Heart right ventricle (tissue), 16 donors: ENCODE measurements at regions not wholly inside any gene's neighbourhood (a gene's known extent, or its start where the extent isn't known, plus 50 kb on each side); places are given as distances from the start of the nearest gene placed in this dataset.

Experiments used
- ATAC-seq, 8 donors: fragments of 200-7000 bp; cut with Tn5 transposase; one replicate each; pipeline ENCODE4 v1.9.1; 2020; ENCODE audit warnings: mild to moderate bottlenecking in 8 of 8, moderate library complexity in 8 of 8, moderate number of reproducible peaks in 1 of 8
- DNase-seq, 2 donors: peaks; one replicate each; pipeline ENCODE4 v3.0.0-alpha.2; 2020
- H3K27ac ChIP-seq, 10 donors: fragments of 200-600 bp; sonication (generic) in 2 of 10; one replicate each; pipeline versions ENCODE4 v1.5.0 to v1.8.0; 2020 to 2022; ENCODE audit warnings: mild to moderate bottlenecking in 3 of 10
- H3K27me3 ChIP-seq, 7 donors: fragments of 200-600 bp; one replicate each; pipeline ENCODE4 v1.8.0; 2021 to 2022; ENCODE audit warnings: mild to moderate bottlenecking in 2 of 7
- H3K36me3 ChIP-seq, 9 donors: fragments of 200-600 bp; sonication (generic) in 1 of 9; one replicate each; pipeline versions ENCODE4 v1.5.0 to v1.8.0; 2020 to 2022; ENCODE audit warnings: mild to moderate bottlenecking in 2 of 9
- H3K4me1 ChIP-seq, 9 donors: fragments of 200-600 bp; sonication (generic) in 1 of 9; one replicate each; pipeline versions ENCODE4 v1.5.0 to v1.8.0; 2020 to 2022; ENCODE audit warnings: mild to moderate bottlenecking in 4 of 9
- H3K4me3 ChIP-seq, 10 donors: fragments of 200-600 bp; sonication (generic) in 2 of 10; one replicate each; pipeline versions ENCODE4 v1.5.0 to v1.8.0; 2020 to 2022; ENCODE audit warnings: mild to moderate bottlenecking in 7 of 10, moderate library complexity in 2 of 10
- H3K9me3 ChIP-seq, 11 donors: fragments of 200-600 bp in 10 of 11; sonication (generic) in 2 of 11; one replicate each; pipeline versions ENCODE4 v1.5.0 to v1.8.0; 2013 to 2022; ENCODE audit warnings: mild to moderate bottlenecking in 2 of 11, control low read depth in 1 of 11, moderate library complexity in 1 of 11
- WGBS, 2 donors: extraction: QIAGEN DNeasy Blood & Tissue Kit; methylation state at CpG; one replicate each; pipeline ENCODE4 v1.1.7; 2013; ENCODE audit warnings: inconsistent platforms in 1 of 2; 5-methylcytosine and 5-hydroxymethylcytosine counted together
- intact Hi-C, 10 donors: fragments of 100-400 bp; cut with DNase I; formaldehyde crosslinking; loops; one replicate each; pipeline versions ENCODE4 v1.11.1 to v1.14.2; 2022
- TF ChIP-seq, protein P1 (sequence below), 9 donors: fragments of 200-600 bp; sonication (generic) in 2 of 9; IDR thresholded peaks; one replicate each; pipeline versions ENCODE4 v1.5.0 to v1.8.0; 2021 to 2022; ENCODE audit warnings: antibody characterized with exemption in 9 of 9, mild to moderate bottlenecking in 5 of 9, moderate library complexity in 1 of 9
- donor health status: Arrhythmogenic right ventricular cardiomyopathy.
- donor health status: ischemic (EF 13 %, LVEDD 7.1; RV severe dilation, severe dysfunction).
- donor health status: healthy with polysubstance abuse.
- donor health status: DM: no; HTN: yes; CAD: no.
- donor health status: DM: no; HTN: no; CAD: no.
- donor health status: ischemic (EF 25% LVEDD 6.9; RV normal size, moderate dysfunction).
- donor health status: ischemic (EF 25% LVEDD 5.7; RV mildly dilated, moderate dysfunction).
- donor health status: healthy.
- donor health status: DM: yes; HTN: yes; CAD: no.
- donor health status: Ischemic cardiomyopathy.
- donor health status: ischemic (EF 35%, LVEDD 5.7; RV mildly dilated, moderate dysfunction).
- donor health status: nonischemic (EF 11% LVEDD 7.7; RV severe dilation, severe dysfunction).
- donor health status: DM: yes; HTN: yes; CAD: no.
- donor health status: PGD.
- donor health status: ischemic (EF 29% LVEDD 5.4; RV normal size, mild dysfunction).
- donor health status: nonischemic (EF 23%, LVEDD 6.1; RV moderate dilation, normal function).

DNA sequence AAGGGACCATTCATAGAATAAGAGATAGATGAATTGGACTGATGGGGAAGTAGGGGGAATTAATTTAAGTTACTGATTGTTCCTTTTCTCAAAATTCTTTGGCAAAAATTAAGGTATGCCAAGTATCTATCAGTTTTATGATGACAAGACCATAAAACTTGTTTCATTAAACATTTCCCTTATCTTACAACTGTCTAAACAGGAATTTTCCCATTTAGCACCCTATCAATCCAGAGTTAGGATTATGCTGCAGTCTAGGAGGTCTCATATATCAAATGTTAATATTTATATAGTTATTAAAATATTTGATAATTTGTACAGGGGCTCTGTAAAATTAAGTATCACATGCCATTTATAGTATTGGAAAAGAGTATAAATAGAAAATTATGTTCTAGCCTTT lies 51.5 kb upstream of the ARID1B start:
- H3K4me3 ChIP-seq = no peak overlapping the region
- H3K4me1 ChIP-seq = peaks cover 4 to 10% (median 9%) of the 10 kb centered on the region in 9 donors
- no peak for DNase-seq
- no peaks in the 10 kb centered on the region for H3K36me3 ChIP-seq
- TF ChIP-seq, protein P1, sequence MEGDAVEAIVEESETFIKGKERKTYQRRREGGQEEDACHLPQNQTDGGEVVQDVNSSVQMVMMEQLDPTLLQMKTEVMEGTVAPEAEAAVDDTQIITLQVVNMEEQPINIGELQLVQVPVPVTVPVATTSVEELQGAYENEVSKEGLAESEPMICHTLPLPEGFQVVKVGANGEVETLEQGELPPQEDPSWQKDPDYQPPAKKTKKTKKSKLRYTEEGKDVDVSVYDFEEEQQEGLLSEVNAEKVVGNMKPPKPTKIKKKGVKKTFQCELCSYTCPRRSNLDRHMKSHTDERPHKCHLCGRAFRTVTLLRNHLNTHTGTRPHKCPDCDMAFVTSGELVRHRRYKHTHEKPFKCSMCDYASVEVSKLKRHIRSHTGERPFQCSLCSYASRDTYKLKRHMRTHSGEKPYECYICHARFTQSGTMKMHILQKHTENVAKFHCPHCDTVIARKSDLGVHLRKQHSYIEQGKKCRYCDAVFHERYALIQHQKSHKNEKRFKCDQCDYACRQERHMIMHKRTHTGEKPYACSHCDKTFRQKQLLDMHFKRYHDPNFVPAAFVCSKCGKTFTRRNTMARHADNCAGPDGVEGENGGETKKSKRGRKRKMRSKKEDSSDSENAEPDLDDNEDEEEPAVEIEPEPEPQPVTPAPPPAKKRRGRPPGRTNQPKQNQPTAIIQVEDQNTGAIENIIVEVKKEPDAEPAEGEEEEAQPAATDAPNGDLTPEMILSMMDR (IDR thresholded peaks at IDR 0.05) = no peak
- no peak overlapping the region for H3K27ac ChIP-seq
- no peaks in the 10 kb centered on the region for H3K9me3 ChIP-seq
- H3K27me3 ChIP-seq = no peaks in the 10 kb centered on the region
- no peak for ATAC-seq
- intact Hi-C loops = no loop called here

DNA sequence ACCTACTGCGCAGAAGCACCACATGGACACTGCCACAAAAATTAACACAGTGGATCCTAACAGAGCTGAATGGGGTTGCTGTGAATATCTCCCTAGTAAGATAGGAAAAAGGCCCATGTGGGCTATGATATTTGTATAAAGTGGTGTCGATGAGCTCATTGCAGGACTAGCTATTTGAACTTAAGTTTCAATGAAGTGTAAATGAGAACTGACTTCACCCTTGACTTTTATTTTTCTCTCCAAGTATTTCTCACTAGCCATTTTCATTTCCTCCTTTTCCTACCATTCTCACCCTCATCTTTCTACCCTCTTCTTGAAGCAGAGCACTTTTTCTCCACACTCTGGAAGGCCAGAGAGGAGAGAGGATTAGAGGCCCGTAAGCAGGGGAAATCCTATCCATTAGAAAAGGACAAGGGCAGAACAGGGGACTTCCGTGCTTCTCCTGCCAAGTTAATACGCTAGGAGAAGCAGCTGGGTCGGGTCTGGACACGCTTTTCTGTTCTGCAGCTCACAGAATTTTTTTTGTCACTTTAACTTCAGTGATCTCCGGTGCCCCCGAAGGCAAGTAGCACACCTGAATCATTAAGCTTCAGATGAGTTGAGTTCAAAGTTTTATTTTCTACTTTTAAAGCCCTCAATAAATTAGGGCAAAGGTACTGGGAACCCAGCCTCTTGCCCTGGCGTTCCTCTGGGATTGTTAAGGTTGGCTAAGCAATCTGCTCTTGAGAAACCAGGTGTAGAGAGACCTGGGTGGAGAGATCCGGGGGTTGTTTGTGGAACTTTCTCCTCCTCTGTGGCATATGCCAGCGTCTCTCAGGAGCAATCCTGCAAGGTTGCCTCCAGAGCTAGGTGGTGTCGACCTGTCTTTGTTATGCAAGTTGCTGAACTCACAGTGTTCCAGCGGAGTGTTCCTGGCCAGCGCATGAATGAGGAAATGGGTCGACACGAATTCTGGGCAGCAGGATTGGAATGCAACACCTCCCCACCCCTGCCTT lies 56.2 kb upstream of the ARID1B start:
- Histone ChIP-seq H3K4me3 (peak overlapping the region in 3 of 10 donors; percentile 41 to 61 (median 45)), H3K9me3 (no peaks in the 10 kb centered on the region), H3K36me3 (no peaks in the 10 kb centered on the region), H3K27ac (peak overlapping the region; percentile 80 to 96 (median 88)), H3K27me3 (no peaks in the 10 kb centered on the region), H3K4me1 (peaks cover 11 to 30% (median 26%) of the 10 kb centered on the region in 9 donors)
- 51 to 54% methylated on average over 17 of the region's 17 CpGs for WGBS, 2 donors
- TF ChIP-seq, protein P1 (IDR thresholded peaks at IDR 0.05) = no peak
- no peak for DNase-seq
- intact Hi-C loops = loop anchor here in 5 of 10 donors (1.0 to 5.0 kb wide), 5 partner anchors 33 to 56 kb away; partner anchors contain the start of gene ARID1B (in 3 of the 5)
- ATAC-seq = peak in 6 of 8 donors; percentile 2 to 68 (median 44)

GRCh38 chr6:156719720-156720563 lies 57.2 kb upstream of the ARID1B start:
- WGBS, 2 donors = 9 to 15% methylated on average over 50 of the region's 50 CpGs
- no peaks in the 10 kb centered on the region for H3K27me3 ChIP-seq
- H3K4me3 ChIP-seq = peak overlapping the region in 9 of 10 donors; percentile 21 to 61 (median 46)
- peak; percentile 98 to 100 (median 98) for ATAC-seq
- no peaks in the 10 kb centered on the region for H3K36me3 ChIP-seq
- TF ChIP-seq, protein P1 (IDR thresholded peaks at IDR 0.05) = no peak
- peak overlapping the region; percentile 80 to 96 (median 88) for H3K27ac ChIP-seq
- no peaks in the 10 kb centered on the region for H3K9me3 ChIP-seq
- intact Hi-C loops = loop anchor here in 6 of 10 donors (1.0 to 10.0 kb wide), 6 partner anchors 32 to 57 kb away; partner anchors contain the start of gene ARID1B (in 4 of the 6)
- DNase-seq = peak; percentile 93 to 97
- H3K4me1 ChIP-seq = peaks cover 11 to 30% (median 26%) of the 10 kb centered on the region in 9 donors

DNA sequence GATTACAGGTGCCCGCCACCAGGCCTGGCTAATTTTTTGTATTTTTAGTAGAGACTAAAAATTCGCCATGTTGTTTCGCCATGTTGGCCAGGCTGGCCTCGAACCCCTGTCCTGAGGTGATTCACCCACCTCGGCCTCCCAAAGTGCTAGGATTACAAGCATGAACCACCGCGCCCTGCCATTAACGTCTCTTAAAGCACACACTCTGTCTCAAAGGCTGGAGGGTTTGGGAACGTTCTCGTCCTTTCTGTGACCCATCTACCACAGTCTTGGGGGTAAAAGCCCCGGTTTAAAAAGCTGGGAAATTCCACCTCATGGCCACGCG lies 57.8 kb upstream of the ARID1B start:
- ATAC-seq = no peak
- Histone ChIP-seq H3K36me3 (no peaks in the 10 kb centered on the region), H3K4me3 (peak overlapping the region in 9 of 10 donors; percentile 21 to 61 (median 46)), H3K4me1 (peaks cover 11 to 30% (median 26%) of the 10 kb centered on the region in 9 donors), H3K27ac (peak overlapping the region; percentile 80 to 96 (median 88)), H3K27me3 (no peaks in the 10 kb centered on the region), H3K9me3 (no peaks in the 10 kb centered on the region)
- WGBS, 2 donors = 68 to 81% methylated on average over 13 of the region's 13 CpGs
- intact Hi-C loops = loop anchor here in 1 of 10 donors (10.0 kb wide), 1 partner anchor 55 kb away; the partner anchor contains the start of gene ARID1B
- DNase-seq = no peak
- TF ChIP-seq, protein P1 (IDR thresholded peaks at IDR 0.05) = no peak
